COLO668 (cell line): ENCODE measurements at regions not wholly inside any gene's neighbourhood (a gene's known extent, or its start where the extent isn't known, plus 50 kb on each side); places are given as distances from the start of the nearest gene placed in this dataset.
A peak's percentile ranks its signal among the peaks of the same experiment; 100 is the strongest.
"Not testable (repeated sequence)": the region's sequence is repeated elsewhere in the genome, so short reads cannot be mapped to it uniquely, and the experiment has no call there.

ENCODE experiments used
- DNase-seq: peaks from one replicate; lab custom pipeline; 2025; ENCODE audit not compliant: unreplicated experiment; lab: John Stamatoyannopoulos, UW

DNA sequence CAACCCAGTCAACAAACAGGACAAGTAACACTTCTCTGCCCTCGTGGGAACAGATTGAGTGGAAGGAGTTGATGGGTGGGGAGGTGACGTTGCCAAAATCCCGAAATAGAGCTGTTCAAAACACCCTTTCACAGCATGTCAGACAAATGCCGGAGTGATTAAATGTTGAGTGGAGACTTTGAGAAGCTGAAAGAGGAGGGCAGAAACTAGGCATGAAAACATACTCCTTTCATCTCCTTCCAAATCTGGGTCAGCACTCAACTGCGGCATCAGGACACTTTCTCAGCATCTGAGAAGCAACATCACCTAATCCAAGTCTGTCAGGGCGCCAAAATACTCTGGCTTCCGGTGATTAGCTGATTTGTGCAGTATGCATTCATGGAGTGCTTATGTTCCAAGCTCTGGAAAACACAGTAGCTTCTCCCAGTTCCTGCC is 51.5 kb upstream of the MRI1 start:
- no peak for DNase-seq

GRCh38 chr19:13707915-13708314 is 56.4 kb upstream of the MRI1 start:
- DNase-seq, result no peak

- DNase-seq, result no peak
These were observed 58.3 kb upstream of the MRI1 start for GRCh38 chr19:13705928-13706447.

DNA sequence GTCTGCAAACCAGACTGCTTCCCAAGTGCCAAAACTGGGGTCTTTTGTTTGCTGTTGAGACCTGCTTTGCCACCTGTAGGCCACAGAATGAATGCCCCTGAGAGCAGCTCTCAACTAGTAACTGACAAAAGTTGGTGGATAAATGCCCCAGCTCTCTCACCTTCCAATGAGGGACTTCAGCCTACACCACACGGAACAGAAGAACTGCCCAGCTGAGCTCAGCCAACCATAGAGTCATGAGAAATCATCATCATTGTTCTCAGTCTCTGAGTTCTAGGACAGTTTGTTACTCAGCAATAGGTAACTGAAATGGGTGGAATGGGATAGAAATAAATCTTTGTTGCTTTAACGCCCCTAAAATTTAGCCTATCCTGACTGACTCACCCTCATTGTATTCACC is 59.1 kb upstream of the MRI1 start:
- DNase-seq, result no peak

DNA sequence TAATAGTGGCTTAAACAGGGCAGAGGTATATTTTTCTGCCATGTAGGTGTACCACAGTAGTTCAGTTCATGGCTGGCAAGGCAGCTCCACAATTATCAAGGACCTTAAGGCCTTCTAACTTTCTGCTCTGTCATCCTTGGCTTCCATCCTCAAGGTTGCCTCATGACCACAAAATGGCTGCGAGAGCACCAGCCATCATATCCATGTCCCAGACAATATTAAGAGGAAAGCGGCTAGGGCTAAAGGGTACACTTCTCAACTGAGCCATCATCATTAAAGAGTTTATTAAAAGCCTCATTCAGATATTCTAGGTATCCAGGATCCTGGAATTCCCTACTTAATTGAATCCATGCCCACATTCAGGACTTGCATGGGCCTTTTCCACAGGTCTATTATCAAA is 62.7 kb upstream of the MRI1 start:
- DNase-seq, result no peak

DNA sequence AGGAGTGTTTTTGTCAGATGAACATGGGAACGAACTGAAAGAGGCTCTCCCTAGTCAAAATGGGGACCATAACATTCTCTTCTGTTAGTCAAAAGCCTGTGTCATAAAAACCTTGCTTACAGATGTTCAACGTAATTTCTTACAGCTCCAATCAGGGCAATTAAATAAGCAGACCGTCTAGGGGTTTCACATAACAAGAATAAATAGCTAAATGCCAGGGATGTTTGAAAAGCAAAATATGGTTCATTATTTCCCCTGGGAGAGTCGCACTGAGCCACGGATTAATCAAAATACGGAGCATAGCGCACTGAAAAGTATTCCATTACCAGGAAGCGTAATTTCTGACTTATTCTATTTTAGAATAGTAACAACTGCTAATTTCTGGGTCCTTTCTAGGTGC is 63.7 kb upstream of the MRI1 start:
- no peak for DNase-seq

- no peak for DNase-seq
These were observed 64.5 kb upstream of the MRI1 start for GRCh38 chr19:13699786-13700185.

- DNase-seq, result no peak
These were observed 67.5 kb upstream of the MRI1 start for GRCh38 chr19:13696839-13697238.

DNA sequence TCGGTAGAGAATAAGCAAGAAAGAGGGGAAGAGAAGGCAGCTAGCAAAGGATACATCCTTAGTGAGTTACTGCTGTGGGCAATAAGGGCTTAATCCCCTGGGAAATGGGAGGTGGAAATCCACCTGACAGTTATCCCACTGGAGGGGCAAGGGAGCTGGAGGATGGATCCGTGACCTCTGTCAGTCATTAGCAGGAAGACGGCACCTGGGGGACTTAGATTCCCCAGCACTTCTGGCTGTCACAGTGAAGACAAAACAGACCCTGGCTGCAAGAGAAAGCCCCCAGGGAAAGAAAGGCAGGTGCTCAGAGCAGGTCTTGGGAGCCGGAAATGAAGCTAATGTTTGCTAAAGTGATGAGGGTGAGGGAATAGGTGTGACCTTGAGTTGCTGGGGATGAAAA is 70.4 kb upstream of the MRI1 start:
- DNase-seq, result peak; percentile 9

GRCh38 chr19:13691569-13692435 is 72.5 kb upstream of the MRI1 start:
- peak; percentile 10 for DNase-seq

DNA sequence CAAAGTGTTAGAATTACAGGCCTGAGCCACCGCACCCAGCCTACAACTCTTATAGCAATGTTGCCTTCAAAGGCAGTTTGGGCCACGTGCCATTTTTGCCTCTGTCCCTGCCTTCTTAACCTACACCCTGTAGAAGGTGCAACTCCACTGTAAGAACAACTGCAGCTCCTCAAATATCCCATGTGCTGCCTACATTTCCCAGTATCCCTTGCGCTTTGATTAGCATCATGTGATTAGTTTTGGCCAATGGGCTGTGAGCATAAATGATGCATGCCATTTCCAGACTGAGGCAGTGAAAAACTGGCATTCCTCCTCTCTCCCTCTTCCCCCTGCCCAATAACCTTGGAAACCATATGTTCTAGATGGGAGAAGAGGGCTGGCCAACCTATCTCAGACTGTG is 75.2 kb upstream of the MRI1 start:
- peak; percentile 21 for DNase-seq

GRCh38 chr19:13684021-13684420 is 80.3 kb upstream of the MRI1 start:
- DNase-seq, result no peak

- DNase-seq, result no peak
These were observed 82.8 kb upstream of the MRI1 start for GRCh38 chr19:13681509-13681908.

DNA sequence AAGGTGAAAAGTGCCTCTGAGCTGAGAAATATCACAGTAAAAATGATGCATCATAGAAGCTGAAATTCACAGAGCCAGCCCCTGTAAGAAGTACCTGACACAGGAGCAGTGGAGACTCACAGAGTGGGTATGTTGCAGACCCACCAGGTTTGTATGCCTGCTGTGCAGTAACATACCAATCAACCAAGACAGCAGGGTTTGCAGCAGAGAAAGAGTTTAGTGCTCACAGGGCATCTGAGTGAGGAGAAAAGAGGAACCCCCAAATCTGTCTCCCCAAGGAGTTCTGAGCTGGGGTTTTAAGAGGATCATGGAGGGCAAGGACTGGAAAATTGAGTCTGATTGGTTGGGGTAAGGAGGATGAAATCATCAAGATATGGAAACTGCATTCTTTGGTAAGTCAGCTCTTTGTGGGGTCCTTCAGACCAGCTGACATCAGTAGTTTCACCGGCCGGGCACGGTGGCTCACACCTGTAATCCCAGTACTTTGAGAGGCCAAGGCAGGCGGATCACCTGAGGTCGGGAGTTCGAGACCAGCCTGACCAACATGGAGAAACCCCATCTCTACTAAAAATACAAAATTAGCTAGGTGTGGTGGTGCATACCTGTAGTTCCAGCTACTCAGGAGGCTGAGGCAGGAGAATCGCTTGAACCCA is 83.5 kb upstream of the MRI1 start:
- DNase-seq, result not testable (repeated sequence)

DNA sequence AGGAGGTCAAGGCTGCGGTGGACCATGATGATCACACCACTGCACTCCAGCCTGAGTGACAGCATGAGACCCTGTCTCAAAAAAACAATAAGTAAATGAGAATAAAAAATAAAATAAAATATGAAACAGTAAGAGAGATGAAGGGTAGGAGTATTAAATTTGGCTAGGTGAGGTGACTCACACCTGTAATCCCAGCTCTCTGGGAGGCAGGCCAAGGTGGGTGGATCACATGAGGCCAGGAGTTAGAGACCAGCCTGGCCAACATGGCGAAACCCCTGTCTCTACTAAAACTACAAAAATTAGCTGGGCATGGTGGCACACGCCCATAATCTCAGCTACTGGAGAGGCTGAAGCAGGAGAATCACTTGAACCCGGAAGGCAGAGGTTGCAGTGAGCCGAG is 87.4 kb upstream of the MRI1 start:
- DNase-seq, result not testable (repeated sequence)

DNA sequence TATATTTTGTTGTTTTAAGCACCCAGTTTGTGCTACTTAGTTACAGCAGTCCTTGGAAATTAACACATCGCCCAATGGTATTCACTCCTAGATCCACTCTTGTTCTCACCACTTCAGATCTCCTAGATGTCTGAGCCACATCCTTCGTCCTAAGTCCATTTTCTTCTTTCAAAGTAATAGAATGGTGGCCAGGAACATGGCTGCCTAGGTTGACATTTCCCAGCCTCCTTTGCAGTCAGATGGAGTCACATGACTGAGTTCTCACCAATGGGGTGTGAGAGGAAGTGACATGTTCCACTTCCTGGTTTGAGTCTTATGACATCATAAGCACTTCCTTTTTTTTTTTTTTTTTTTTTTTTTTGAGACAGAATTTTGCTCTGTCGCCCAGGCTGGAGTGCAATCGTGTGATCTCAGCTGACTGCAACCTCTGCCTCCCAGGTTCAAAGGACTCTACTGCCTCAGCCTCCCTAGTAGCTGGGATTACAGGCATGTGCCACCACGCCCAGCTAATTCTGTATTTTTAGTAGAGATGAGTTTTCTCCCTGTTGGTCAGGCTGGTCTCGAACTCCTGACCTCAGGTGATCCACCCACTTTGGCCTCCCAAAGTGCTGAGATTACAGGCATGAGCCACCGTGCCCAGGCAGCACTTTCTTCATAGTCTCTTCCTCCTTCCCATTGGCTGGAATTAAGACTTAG is 91.7 kb upstream of the MRI1 start:
- DNase-seq, result peak; percentile 8

- no peak for DNase-seq
These were observed 93.5 kb upstream of the MRI1 start for GRCh38 chr19:13670846-13671245.

DNA sequence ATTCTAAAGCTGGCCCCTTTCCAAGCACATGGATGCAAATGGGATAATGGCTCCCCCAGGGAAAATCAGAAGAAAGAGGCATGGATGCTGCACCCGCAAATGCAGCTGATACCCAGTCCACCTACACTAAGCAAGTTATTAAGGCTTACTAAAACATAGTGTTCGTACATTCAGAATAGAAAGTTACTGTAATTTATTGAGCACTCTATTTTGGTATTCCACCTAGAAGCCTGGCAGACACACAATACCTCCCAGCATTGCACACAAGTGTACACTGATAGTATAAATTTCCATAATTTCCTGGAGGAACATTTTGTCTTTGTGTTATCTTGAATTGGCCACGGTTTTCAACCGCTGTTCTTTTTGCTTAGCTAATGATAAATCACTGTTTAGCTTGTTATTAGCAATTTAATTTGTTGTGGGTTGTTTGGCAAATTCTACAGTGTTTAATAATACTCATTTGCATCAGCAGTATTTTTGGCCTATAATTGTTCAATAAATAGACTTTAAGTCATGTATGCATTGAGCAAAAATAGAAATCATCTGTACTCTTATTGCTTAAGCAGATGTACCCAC is 94.5 kb upstream of the MRI1 start:
- DNase-seq, result no peak

- no peak for DNase-seq
These were observed 95.4 kb upstream of the MRI1 start for GRCh38 chr19:13668964-13669363.

GRCh38 chr19:13666165-13666564 is 98.2 kb upstream of the MRI1 start:
- DNase-seq, result no peak

DNA sequence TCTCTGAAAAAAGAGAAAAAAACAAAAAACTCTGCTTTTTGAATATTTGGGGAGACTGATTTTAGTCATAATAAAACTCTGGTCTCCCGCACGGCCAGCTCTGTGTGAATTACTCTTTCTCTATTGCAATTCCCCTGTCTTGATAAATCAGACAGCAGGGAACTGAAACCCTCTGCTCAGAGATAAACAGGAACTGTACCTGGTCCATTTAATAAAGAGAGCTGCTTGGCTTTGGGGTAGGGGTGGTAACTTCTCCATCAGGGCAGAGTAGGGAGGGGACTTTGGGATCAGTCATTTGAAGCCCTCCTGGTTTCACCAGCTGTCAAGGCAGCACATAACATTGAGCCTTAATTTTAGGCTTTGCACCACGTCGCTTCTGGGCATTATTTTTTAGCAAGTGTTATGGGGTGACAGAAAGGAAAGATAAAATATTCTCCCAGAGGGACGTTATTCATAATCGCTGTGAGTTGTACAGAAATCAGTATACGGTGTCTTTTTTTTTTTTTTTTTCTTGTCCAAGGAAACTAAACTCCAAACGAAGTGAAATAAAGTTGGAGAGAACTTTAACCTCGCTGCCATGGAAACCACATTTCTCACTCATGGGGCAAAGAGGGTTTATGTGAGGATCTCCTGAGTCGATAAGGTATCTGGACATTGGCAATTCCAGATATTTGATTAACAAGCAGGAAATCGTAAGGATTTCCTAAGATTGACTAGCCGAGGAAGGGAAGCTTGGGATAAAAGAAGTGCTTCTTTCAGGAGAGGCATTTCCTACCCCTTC is 99.0 kb upstream of the MRI1 start:
- DNase-seq, result no peak
